PC-9 (cell line): ENCODE measurements at regions not wholly inside any gene's neighbourhood (a gene's known extent, or its start where the extent isn't known, plus 50 kb on each side); places are given as distances from the start of the nearest gene placed in this dataset.

Experiments
- BruUV-seq: library from RNA; stranded (reverse); fragments of 400-500 nt; replicated peaks from 2 replicates; lab custom pipeline; 2021; lab: Mats Ljungman, UMichigan
- CTCF ChIA-PET: fragments of 300-600 bp; sonication (Branson Sonifier 250); formaldehyde crosslinking; loops from one replicate; lab custom pipeline; 2022; ENCODE audit warnings: antibody characterized with exemption; lab: Charles Lee
- POLR2A ChIA-PET: fragments of 300-600 bp; sonication (Branson Sonifier 250); formaldehyde crosslinking; loops from one replicate; lab custom pipeline; 2022; ENCODE audit warnings: antibody characterized with exemption; ENCODE audit not compliant: unreplicated experiment; lab: Charles Lee
- DNase-seq, 2 experiments: peaks; one replicate each; pipeline versions ENCODE4 v3.0.0 to v3.0.0-alpha.2; 2015 to 2022; ENCODE audit warnings: mixed read lengths in 1 of 2
- H2AFZ ChIP-seq: fragments of 200-600 bp; sonication (generic); 2 replicates; pipeline ENCODE4 v1.8.1; 2017; ENCODE audit warnings: antibody characterized with exemption
- H3F3A ChIP-seq: fragments of 200-600 bp; sonication (generic); 2 replicates; pipeline ENCODE4 v1.8.1; 2017; ENCODE audit warnings: antibody characterized with exemption, mild to moderate bottlenecking, low read depth; ENCODE audit not compliant: insufficient read depth
- H3K27ac ChIP-seq: fragments of 200-600 bp; sonication (generic); 2 replicates; pipeline ENCODE4 v1.6.1; 2016; ENCODE audit warnings: mixed run types
- H3K27me3 ChIP-seq: fragments of 200-600 bp; sonication (generic); 2 replicates; pipeline ENCODE4 v1.6.1; 2016; ENCODE audit warnings: low read depth, mixed run types; ENCODE audit not compliant: insufficient read depth
- H3K36me3 ChIP-seq: fragments of 200-600 bp; sonication (generic); 2 replicates; pipeline ENCODE4 v1.6.1; 2016; ENCODE audit warnings: low read depth, mixed run types
- H3K4me1 ChIP-seq: fragments of 200-600 bp; sonication (generic); replicated peaks from 2 replicates; pipeline ENCODE4 v1.6.1; 2016; ENCODE audit warnings: mixed run types; ENCODE audit not compliant: insufficient read depth
- H3K4me2 ChIP-seq: fragments of 200-600 bp; sonication (generic); 2 replicates; pipeline ENCODE4 v1.6.1; 2017; ENCODE audit warnings: mixed run types
- H3K4me3 ChIP-seq: fragments of 200-600 bp; sonication (generic); 2 replicates; pipeline ENCODE4 v1.6.1; 2016; ENCODE audit warnings: mixed run types
- H3K79me2 ChIP-seq: fragments of 200-600 bp; sonication (generic); 2 replicates; pipeline ENCODE4 v1.6.1; 2017; ENCODE audit warnings: low read depth, mixed run types
- H3K9me2 ChIP-seq: fragments of 200-600 bp; sonication (generic); 2 replicates; pipeline ENCODE4 v1.8.1; 2017; ENCODE audit warnings: mild to moderate bottlenecking; ENCODE audit not compliant: insufficient read depth
- H3K9me3 ChIP-seq: fragments of 200-600 bp; sonication (generic); 2 replicates; pipeline ENCODE4 v1.8.1; 2016; ENCODE audit warnings: low read depth; ENCODE audit not compliant: insufficient read depth
- H4K20me1 ChIP-seq: fragments of 200-600 bp; sonication (generic); 2 replicates; pipeline ENCODE4 v1.8.1; 2017; ENCODE audit not compliant: insufficient read depth
- EZH2 ChIP-seq: fragments of 200-600 bp; sonication (generic); IDR thresholded peaks from 2 replicates; pipeline ENCODE4 v1.8.0; 2017; ENCODE audit warnings: antibody characterized with exemption, low read depth
- intact Hi-C: fragments of 100-400 bp; cut with micrococcal nuclease; formaldehyde crosslinking; loops from one replicate; pipeline ENCODE4 v1.10.0; 2022; ENCODE audit not compliant: unreplicated experiment
- TF ChIP-seq, protein P1 (sequence below): fragments of 200-600 bp; sonication (generic); conservative IDR thresholded peaks from 2 replicates; pipeline ENCODE4 v1.6.1; 2017; ENCODE audit warnings: mixed run types, antibody characterized with exemption, mild to moderate bottlenecking, moderate library complexity

DNA sequence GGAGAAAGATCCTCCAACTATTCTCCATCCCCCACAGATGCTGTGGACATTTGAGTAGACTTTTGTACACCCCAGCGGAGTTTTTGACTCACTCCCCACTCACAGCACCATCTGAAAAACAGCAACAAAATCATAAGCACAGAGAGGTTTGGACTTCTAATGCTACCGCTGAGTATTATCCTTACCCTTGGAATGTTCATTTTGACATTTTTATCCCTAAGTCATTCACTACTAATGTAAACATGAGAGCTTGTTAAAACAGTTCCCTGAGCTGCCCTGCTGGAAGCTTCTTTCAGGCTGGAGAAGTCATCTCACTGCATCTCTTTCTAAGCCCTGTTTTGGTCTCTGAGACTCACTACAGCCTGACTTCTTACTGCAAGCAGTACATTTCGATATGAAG, 1045.9 kb downstream of the MCTP2 start:
- intact Hi-C loops = no loop called here

DNA sequence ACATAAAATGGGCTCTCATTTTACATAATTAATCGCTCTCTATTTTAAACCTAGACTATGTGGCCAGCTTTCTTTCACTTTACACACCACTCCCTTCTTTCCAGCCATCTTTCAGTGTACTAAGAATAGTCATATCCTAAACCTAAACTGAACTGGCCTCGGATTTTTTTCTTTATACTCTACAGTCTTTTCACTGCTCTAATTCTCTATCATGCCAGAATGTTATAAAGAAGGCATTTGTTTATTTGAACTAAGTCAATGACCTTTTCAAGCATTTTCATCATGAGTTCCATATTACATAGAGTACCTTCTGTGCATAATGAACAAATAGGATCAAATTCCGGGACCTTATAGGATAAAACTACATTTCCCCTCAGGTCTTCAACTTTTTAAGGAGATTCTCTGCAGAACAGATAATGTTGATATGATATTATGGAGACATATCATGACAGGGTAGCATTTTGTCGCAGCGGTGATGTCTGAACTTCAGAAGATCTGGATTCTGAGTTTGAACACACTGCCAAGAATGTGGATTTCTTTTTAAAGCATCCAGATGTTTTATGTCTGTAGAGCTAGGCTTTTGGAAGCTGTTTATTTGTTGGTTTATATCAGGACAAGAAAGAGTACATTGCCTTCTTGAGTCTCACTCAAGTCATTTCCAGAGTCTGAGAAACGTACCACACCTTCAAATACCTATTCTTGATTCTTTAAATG, 1047.3 kb downstream of the MCTP2 start:
- Histone ChIP-seq H3K27me3 (no peaks in the 10 kb centered on the region), H3K4me3 (no peak overlapping the region), H3K36me3 (no peaks in the 10 kb centered on the region), H4K20me1 (no peaks in the 10 kb centered on the region), H3K9me2 (no peaks in the 10 kb centered on the region), H3F3A (no peaks in the 10 kb centered on the region), H3K4me1 (no peaks in the 10 kb centered on the region), H2AFZ (no peak overlapping the region), H3K27ac (no peak overlapping the region), H3K79me2 (no peaks in the 10 kb centered on the region), H3K4me2 (no peak overlapping the region), H3K9me3 (no peaks in the 10 kb centered on the region)
- no TSS peak for BruUV-seq
- no peak for TF ChIP-seq EZH2
- TF ChIP-seq, protein P1, sequence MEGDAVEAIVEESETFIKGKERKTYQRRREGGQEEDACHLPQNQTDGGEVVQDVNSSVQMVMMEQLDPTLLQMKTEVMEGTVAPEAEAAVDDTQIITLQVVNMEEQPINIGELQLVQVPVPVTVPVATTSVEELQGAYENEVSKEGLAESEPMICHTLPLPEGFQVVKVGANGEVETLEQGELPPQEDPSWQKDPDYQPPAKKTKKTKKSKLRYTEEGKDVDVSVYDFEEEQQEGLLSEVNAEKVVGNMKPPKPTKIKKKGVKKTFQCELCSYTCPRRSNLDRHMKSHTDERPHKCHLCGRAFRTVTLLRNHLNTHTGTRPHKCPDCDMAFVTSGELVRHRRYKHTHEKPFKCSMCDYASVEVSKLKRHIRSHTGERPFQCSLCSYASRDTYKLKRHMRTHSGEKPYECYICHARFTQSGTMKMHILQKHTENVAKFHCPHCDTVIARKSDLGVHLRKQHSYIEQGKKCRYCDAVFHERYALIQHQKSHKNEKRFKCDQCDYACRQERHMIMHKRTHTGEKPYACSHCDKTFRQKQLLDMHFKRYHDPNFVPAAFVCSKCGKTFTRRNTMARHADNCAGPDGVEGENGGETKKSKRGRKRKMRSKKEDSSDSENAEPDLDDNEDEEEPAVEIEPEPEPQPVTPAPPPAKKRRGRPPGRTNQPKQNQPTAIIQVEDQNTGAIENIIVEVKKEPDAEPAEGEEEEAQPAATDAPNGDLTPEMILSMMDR = no peak
- ChIA-PET POLR2A (no interaction called here), CTCF (no interaction called here)
- intact Hi-C loops = no loop called here
- no peak for DNase-seq

More for the DNA sequence above, 1045.9 kb downstream of the MCTP2 start:
- H3K79me2 ChIP-seq = no peaks in the 10 kb centered on the region
- no peaks in the 10 kb centered on the region for H3K9me3 ChIP-seq
- H3K4me3 ChIP-seq = no peak overlapping the region
- CTCF ChIA-PET = no interaction called here
- H3K36me3 ChIP-seq = no peaks in the 10 kb centered on the region
- DNase-seq = no peak
- no peak overlapping the region for H3K27ac ChIP-seq
- no peaks in the 10 kb centered on the region for H3K4me1 ChIP-seq
- TF ChIP-seq EZH2 = no peak
- TF ChIP-seq, protein P1 = no peak
- H3K4me2 ChIP-seq = no peak overlapping the region
- H3K27me3 ChIP-seq = no peaks in the 10 kb centered on the region
- BruUV-seq = no TSS peak
- no peak overlapping the region; the same call in 1 of the 2 replicates for H2AFZ ChIP-seq
- no peaks in the 10 kb centered on the region for H3F3A ChIP-seq
- H3K9me2 ChIP-seq = no peaks in the 10 kb centered on the region
- no peaks in the 10 kb centered on the region for H4K20me1 ChIP-seq
- POLR2A ChIA-PET = no interaction called here

DNA sequence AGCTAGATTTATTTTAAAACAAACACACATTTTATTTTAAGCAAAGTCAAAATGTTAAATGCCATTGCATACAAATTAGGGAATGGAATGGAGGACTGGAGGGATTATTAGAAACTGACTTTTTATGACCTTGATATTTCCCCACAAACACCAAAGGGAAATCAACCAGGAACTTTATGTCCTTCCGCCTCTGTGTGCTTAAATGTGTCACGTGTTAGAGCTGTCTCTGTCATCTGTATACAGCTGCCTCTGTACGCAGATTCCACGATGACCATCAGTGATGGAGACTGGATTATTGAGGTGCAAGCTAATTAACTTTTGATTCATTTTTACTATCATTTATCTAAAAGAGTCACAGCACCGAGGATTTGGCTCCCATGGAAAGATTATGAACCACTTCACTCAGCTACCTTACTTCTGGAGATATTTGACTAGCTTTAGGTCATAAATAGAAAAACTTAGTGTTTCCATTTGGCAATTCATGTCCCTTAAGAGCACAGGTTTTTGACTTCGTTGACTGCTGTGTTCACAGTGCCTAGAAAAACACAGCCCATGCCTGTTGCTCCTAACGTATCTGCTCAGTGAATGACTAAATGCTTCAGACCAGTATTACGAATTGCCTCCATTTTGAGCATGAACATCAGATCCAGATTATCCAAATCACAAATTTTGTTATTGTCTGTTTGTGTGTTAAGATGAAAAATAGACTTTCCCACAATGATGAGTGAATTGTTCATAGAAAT, 1048.1 kb downstream of the MCTP2 start:
- Histone ChIP-seq H3K27me3 (no peaks in the 10 kb centered on the region), H3K4me2 (no peak overlapping the region), H2AFZ (no peak overlapping the region), H3K4me3 (no peak overlapping the region), H3K4me1 (no peaks in the 10 kb centered on the region), H3K27ac (no peak overlapping the region), H4K20me1 (no peaks in the 10 kb centered on the region), H3K9me2 (no peaks in the 10 kb centered on the region), H3K36me3 (no peaks in the 10 kb centered on the region), H3K79me2 (no peaks in the 10 kb centered on the region), H3F3A (no peaks in the 10 kb centered on the region), H3K9me3 (no peaks in the 10 kb centered on the region)
- DNase-seq = no peak
- no TSS peak for BruUV-seq
- ChIA-PET CTCF (no interaction called here), POLR2A (no interaction called here)
- TF ChIP-seq, protein P1 = no peak
- TF ChIP-seq EZH2 = no peak
- intact Hi-C loops = no loop called here
